Brain microvascular endothelial cell (primary cell): ENCODE measurements at regions not wholly inside any gene's neighbourhood (a gene's known extent, or its start where the extent isn't known, plus 50 kb on each side); places are given as distances from the start of the nearest gene placed in this dataset.

ENCODE experiments used
- DNase-seq: peaks from one replicate; pipeline ENCODE4 v3.0.0-alpha.2; 2020
- H3K27ac ChIP-seq: fragments of 250-450 bp; sonication (Bioruptor Pico); 2 replicates; pipeline ENCODE4 v1.5.1; 2020; ENCODE audit warnings: mild to moderate bottlenecking, moderate library complexity
- H3K27me3 ChIP-seq: fragments of 250-450 bp; sonication (Bioruptor Pico); replicated peaks from 2 replicates; pipeline ENCODE4 v1.5.1; 2020; ENCODE audit warnings: mild to moderate bottlenecking
- H3K36me3 ChIP-seq: fragments of 250-450 bp; sonication (Bioruptor Pico); replicated peaks from 2 replicates; pipeline ENCODE4 v1.5.1; 2020; ENCODE audit warnings: mild to moderate bottlenecking
- H3K4me3 ChIP-seq: 2 replicates; pipeline ENCODE4 v1.5.1; 2011; ENCODE audit warnings: low read depth, mild to moderate bottlenecking, control low read depth, low read length, moderate library complexity
- in situ Hi-C: cut with HindIII; loops from 2 replicates; pipeline ENCODE4 v1.10.0; 2017; ENCODE audit warnings: low sequenced_read_pairs, low pct_ligation_motif_present
- TF ChIP-seq, protein P1 (sequence below): IDR thresholded peaks from 2 replicates; pipeline ENCODE4 v1.5.1; 2011; ENCODE audit warnings: low read depth, mild to moderate bottlenecking, moderate library complexity, low read length, control low read depth, inconsistent platforms; ENCODE audit errors: missing control alignments

DNA sequence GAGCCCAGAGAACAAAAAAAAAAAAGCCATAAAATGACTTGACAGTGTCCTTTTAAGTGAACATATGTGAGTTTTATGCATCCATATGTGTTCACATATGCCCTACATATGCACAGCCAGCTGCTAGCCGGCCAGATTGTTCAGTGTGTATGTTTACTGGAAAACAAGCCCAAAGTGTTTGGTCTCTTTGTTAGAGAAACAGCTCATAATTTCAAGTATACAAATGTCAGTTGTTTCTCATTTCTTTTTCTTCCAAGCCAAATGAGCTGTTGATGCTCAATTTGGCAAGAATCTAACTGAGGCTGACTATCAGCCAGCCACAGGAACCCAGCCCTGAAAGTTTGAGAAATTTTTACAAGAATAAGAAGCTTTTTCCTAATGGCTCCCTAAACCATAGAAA lies 60.8 kb upstream of the TSPAN8 start:
- H3K4me3 ChIP-seq, result no peak overlapping the region
- no peaks in the 10 kb centered on the region for H3K27me3 ChIP-seq
- in situ Hi-C loops, result no loop called here
- no peaks in the 10 kb centered on the region for H3K36me3 ChIP-seq
- no peak overlapping the region for H3K27ac ChIP-seq
- no peak for DNase-seq
- TF ChIP-seq, protein P1, sequence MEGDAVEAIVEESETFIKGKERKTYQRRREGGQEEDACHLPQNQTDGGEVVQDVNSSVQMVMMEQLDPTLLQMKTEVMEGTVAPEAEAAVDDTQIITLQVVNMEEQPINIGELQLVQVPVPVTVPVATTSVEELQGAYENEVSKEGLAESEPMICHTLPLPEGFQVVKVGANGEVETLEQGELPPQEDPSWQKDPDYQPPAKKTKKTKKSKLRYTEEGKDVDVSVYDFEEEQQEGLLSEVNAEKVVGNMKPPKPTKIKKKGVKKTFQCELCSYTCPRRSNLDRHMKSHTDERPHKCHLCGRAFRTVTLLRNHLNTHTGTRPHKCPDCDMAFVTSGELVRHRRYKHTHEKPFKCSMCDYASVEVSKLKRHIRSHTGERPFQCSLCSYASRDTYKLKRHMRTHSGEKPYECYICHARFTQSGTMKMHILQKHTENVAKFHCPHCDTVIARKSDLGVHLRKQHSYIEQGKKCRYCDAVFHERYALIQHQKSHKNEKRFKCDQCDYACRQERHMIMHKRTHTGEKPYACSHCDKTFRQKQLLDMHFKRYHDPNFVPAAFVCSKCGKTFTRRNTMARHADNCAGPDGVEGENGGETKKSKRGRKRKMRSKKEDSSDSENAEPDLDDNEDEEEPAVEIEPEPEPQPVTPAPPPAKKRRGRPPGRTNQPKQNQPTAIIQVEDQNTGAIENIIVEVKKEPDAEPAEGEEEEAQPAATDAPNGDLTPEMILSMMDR, result no peak

DNA sequence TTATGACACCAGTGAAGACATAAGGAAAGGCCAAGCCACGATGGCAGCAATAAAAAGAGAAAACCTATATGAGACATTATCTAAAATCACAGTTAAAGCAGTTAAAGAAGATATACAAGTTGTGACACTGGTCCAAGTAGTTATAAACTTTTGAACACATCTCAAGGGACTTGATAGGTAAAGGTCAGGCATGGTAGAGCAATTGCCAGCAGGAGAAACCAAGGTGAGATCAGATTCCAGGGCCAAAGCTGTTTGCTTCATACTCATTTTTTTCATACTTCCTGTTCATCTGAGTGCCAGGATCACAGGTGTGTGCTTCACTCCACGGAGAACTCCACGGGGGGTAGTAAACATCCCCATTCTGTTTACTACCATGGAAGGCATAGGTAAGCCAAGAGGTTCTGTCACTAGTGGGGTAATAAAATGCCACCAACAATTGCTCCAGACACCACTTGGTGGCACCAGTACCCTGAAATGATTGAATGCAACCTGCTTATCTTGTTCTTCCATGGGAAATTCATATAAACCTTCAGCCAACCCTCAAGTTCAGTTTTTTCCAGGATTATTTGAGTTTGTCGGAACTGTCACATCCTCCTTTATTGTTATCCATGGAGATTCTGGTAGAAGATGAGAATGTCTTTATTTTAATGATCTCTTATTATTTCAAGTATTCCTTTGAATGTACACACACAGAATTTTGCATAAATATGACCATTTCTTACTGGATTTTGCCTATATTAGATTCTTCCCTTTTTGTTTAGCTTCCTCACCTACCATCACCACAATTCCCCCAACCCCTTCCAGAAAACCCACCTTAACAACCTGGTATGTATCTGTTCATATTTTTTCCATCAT lies 59.2 kb upstream of the TSPAN8 start:
- peak; percentile 2 for DNase-seq
- H3K4me3 ChIP-seq, result no peak overlapping the region
- in situ Hi-C loops, result no loop called here
- TF ChIP-seq, protein P1, result peak; percentile 61
- H3K36me3 ChIP-seq, result no peaks in the 10 kb centered on the region
- no peak overlapping the region for H3K27ac ChIP-seq
- no peaks in the 10 kb centered on the region for H3K27me3 ChIP-seq

DNA sequence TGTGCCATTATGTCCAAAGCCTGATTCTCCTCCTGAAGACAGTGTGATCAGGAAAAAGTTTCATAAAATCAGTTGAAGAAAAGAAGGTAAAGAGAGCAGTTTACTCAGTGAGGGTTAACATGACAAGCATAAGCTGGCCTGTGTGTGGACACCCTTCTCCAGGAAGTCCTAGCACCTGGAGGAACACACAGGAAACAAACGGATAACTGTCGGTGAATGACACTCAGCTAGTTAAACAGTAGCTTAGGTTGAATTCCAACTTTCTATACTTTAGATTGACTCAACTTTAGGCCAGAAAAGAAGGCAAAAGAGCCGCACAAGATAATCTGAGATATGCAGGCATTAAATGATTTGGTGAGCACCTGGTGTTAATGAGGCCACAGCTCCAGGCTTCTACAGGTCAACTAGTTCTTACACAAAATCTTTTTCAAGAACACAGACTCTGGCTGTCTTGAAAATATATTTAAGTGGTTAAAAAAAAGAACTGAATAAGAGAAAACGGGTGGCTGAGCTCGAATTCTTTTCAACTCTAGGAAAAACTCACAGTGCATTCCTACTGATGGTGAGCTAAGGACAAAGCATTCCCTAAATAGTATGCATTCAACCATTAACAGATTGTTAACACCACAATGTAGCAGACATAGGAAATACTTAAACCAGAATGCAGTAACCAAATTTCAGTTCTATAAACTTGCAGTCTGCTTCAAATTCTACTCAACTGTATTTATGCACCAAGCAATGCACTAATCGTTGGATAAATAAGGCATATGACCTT lies 56.9 kb upstream of the TSPAN8 start:
- H3K27ac ChIP-seq, result no peak overlapping the region
- in situ Hi-C loops, result no loop called here
- H3K4me3 ChIP-seq, result no peak overlapping the region
- H3K27me3 ChIP-seq, result no peaks in the 10 kb centered on the region
- TF ChIP-seq, protein P1, result no peak
- no peak for DNase-seq
- H3K36me3 ChIP-seq, result no peaks in the 10 kb centered on the region

DNA sequence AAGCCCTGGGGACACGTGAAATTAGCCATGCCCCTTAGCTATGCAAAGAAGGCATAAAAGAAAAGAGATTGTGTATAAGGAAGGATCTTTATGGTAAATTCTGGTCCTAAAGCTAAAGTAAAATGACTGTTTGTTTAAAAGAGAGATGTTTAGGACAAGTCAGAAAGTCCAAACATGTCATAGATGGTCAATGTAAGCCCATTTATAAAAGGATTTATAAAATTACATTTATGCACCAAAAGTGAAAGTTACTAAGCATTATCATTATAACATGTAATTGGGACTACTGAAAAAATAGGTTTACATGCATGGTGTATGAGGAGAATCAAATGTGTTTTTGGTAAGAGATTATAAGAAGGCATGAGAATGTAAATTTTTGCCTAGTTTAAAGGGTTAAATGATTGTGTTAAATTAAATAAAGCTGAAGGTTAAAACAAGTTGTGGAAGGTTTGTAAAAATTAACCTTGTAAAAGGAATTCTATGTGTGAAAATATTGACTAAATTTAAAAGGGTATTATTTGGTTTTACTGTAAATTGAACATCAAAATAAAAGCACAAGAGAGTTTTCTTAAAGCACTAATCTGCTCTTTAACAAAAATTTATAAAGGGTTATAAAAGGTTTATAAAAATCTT lies 50.4 kb upstream of the TSPAN8 start:
- in situ Hi-C loops, result no loop called here
- Histone ChIP-seq H3K4me3 (no peak overlapping the region), H3K36me3 (no peaks in the 10 kb centered on the region), H3K27ac (no peak overlapping the region), H3K27me3 (no peaks in the 10 kb centered on the region)
- TF ChIP-seq, protein P1, result no peak
- no peak for DNase-seq
